HG03457 (cell line): ENCODE measurements at regions not wholly inside any gene's neighbourhood (a gene's known extent, or its start where the extent isn't known, plus 50 kb on each side); places are given as distances from the start of the nearest gene placed in this dataset.
"Not testable (repeated sequence)": the region's sequence is repeated elsewhere in the genome, so short reads cannot be mapped to it uniquely, and the experiment has no call there.

Source experiments
- ATAC-seq: cut with Tn5 transposase; IDR thresholded peaks from one replicate; pipeline ENCODE4 v1.9.1; 2021; ENCODE audit warnings: moderate number of reproducible peaks; ENCODE audit not compliant: unreplicated experiment

DNA sequence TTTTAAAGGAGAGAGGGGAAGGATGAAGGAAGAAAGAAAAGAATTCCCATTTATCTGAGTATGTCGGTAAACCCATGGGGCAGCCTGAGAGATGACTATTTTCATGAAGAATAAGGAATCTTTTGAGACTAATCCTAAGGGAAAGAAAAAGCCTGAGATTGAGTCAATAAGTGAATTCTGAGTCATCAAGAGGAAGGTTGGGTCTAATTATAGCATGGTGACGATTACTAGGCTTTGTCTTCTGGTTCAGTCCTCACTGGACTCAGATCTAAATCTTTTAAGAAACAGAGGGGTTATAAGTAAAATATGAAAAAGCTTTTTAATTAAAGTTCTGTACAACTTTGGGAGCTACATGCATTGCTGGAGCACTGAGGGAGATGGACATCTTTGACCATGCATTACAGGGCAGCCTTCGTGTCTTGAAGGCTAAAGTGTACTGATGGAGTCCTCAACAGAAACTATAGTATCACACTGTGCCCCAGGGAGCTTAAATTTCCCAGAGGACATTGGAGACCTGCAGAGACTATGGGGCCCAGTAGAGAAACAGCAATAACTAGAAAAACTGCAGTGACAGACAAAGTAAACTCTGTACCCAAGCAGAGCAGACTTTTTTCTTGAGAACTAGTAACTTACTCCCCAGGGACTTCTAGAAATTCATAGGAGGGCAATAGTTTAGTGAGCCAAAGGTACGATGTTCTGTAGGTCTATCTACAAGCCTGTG lies 260.9 kb downstream of the RAD51AP2 start:
- no peak for ATAC-seq

DNA sequence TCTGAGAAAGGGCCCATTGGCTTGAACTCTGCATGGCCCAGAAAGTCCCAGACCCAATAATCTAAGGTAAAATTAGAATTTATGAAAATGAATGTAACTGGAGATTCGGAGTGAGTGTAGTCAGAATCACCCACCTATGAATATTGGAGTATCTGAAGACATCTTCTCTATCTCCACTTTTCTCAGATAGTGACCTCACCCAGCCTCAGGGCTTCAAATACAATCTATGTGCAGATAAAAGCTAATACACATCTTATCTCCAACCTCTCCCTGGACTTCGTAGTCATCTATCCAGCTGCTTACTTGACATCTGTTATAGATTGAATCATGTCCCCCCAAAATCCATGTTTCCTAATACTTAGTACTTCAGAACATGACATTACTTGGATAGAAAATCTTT lies 263.2 kb downstream of the RAD51AP2 start:
- ATAC-seq: no peak

DNA sequence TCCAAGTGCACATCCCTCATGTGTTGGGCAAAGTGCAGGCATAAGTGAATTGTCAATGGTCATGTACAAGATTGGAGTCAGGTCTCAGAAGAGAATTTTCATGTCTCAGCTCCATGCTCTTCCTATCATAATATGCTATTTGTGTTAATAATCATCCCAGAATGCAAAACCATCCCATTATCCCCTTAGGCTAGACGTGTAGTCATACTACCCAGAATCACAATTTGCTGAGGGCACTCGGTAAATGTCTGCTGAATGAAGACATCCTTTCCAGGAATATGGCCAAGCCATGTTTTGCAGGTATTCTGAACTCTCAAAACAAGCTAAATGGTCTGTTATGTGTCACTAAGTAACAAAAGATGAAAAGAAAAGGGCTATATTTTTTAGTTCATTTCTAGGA lies 263.8 kb downstream of the RAD51AP2 start:
- no peak for ATAC-seq

DNA sequence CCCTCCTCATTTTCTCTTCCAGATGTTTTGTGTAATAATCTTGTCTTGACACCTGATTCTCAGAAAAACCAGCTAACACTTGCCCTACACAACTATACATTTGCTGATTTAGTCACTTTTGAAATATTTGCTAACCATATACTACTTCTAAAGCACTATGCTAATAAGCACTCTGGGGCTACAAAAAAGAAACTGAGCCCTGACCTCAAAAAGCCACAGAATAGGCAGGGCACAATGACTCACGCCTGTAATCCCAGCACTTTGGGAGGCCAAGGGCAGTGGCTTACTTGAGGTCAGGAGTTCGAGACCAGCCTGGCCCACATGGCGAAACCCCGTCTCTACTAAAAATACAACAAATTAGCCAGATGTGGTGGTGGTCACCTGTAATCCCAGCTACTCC lies 266.0 kb downstream of the RAD51AP2 start:
- ATAC-seq: no peak

DNA sequence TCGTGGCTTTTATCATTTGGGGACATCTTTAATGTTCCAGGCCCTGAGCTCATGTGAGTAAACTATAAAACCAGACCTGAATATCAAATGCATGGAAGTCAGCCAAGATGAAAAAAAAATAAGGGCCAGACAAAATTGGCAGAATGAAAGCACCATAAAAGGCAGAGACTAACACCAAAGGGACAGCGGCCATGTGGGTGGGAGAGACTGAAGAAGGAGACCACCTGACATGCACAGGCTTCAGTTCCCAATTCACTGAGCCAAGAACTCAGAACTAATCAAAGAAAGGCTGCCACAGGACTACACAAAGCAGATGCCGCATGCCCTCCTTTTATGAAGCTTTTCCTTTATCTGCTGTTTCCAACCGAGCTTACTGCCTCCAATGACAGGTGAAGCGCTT lies 267.1 kb downstream of the RAD51AP2 start:
- ATAC-seq: no peak

DNA sequence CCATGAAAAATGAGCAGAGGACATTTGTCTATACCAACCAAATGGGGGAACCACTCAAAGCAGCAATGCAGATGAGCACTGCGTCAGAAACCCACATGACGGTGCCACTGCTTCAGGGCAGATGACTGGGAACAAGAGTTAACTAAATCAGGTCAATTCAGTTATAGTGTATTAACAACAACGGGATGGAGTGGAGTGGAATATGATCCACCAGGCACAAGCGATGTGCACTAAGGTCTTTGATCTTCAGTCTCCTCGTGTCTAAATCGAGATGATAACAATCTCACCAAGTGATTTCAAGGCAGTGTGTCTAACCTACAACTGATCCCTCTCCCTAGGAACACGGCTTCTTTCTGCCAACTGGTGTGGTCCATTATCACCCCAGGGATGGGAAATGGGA lies 269.0 kb downstream of the RAD51AP2 start:
- no peak for ATAC-seq

DNA sequence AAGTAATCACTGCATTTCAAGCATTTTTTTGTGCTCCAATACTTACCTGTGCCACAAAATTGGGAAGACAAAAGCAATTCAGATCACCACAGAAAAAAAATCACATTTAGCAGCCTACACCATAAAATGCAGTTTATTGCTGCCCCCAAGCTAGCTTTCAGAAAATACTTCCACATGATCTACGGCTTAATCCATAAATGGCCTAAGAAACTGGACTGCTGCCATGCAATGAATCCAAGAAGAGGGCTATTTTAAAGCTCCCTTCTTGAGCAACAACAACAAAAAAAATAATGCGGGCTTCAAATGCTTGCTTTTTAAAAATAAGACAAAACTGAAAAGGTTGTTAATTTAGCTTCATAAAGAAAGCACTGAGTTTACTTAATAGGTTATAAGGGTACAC lies 272.3 kb downstream of the RAD51AP2 start:
- no peak for ATAC-seq

DNA sequence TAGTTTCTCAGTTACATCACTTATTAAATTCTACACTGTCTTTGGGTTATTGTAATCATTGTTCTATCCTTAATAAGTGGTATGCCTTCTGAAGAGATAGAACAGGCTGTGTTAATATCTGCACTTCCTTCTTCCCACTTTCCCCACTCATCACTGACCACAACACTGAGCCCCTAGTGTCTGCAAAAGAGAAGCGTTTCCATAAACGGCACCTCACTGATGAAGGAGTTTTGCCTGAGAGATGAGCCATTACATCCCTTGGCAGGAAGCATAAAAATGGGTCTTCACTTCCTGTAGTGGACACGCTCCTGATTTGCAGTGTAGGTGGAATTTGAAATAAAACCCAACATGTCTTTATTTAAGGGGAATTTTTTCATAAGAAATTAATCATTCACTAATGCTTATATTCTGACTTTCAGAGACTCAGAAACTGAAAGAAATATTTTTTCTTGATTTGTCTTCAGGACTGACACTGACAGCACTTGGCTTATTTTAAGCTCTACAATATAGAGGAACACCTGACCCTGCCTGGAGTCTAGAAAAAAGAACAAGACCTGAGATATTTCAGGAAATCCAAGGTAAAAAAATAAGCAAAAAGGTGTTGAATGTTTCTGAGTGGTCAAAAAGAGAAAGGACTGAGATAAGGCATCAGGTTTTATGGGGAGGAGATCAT lies 275.3 kb downstream of the RAD51AP2 start:
- no peak for ATAC-seq

DNA sequence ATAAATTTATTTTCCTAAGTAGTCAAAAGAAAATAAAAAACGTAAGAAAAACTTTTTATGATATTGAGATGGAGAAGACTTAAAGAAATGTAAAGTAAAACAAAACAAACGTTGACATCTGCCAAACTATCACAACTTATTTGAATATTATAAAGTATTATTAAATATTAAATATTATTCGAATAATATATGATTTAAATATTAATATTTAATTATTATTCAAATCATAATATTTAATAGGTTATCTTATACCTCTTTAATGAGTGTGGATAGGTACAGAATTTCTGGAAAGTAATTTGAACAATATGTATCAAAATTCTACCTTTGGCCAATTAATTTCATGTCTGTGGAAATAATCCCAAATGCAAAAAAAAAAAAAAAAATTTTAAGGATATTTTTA lies 278.7 kb downstream of the RAD51AP2 start:
- no peak for ATAC-seq

DNA sequence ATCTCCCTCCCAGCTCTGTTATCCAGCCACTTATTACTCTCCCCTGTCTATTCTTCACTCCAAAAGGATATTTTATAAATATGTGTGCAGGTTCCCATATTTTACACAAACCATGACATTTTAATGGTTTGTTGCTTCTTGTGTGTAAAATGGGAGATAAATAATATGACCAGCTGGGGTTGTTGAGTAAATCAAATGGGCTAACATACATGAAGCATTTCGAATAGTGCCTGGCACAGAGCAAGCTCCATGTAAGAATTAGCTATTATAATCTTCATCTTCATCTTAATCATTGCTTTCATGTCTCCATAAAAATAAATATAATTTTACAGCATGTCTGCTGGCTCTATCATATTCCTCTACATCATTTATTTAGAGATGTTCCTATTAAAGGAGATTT lies 283.1 kb downstream of the RAD51AP2 start:
- no peak for ATAC-seq

DNA sequence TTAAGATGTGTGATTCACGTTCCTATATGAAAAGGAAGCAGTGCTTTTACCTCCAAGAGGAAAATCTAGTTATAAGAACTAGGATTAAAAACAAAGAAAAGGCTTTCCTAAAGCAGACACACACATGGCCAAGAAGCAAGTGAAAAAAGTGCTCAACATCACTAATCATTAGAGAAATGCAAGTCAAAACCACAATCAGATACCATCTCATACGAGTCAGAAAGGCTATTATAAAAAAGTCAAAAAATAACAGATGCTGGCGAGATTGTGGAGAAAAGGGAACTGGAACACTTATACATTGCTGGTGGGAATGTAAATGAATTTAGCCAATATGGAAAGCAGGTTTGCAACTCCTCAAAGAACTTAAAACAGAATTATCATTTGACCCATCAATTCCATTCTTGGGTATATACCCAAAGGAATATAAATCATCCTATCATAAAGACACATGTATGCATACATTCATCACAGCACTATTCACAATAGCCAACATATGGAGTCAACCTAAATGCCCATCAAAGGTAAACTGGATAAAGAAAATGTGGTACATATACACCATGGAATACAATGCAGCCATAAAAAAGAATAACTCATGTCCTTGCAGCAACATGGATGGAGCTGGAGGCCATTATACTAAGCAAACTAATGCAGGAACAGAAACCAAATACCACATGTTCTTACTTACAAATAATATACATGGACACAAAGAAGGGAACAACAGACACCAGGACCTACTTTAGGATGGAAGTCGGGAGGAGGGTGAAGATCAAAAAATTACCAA lies 285.3 kb downstream of the RAD51AP2 start:
- no peak for ATAC-seq

DNA sequence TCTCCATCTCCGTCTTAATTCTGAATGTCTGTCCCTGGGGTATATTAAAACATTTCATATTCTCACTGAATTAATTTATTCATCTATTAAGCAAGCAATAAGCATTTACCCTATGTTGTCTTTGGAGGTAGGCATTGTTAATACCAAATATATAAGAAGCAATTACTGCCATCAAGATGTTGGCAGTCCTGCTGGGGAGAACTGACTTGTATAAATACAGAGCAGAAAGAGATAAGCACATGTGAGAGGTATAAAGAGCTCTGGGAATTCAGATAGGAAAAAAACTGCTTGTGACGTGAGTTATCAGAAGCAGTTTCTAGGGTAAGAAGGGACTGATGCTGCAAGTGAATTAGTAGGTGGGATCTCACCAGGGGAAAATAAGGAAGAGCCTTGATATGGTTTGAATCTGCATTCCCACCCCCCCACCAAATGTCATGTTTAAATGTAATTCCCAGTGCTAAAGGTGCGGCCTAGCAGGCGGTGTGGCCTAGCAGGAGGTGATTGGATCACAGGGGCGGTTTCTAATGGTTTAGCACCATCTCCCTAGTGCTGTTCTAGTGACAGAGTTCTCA lies 286.8 kb downstream of the RAD51AP2 start:
- no peak for ATAC-seq

DNA sequence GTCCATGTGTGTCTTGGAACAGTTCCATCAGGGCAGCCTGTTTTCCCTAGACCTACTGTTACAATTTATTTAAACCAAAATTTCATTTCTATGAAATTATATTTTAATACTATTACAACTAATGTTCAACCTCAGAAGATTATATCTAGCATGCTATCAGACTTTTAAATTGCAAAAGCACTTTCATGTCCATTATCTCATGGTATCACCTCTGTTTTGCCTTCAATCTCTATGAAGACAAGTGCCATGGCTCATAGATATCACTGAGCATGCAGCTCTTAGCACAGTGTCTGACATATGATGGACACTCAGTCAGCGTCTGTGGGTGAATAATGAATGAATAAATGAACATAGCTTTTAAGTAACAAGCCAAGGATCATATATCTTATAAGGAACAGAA lies 288.8 kb downstream of the RAD51AP2 start:
- no peak for ATAC-seq

DNA sequence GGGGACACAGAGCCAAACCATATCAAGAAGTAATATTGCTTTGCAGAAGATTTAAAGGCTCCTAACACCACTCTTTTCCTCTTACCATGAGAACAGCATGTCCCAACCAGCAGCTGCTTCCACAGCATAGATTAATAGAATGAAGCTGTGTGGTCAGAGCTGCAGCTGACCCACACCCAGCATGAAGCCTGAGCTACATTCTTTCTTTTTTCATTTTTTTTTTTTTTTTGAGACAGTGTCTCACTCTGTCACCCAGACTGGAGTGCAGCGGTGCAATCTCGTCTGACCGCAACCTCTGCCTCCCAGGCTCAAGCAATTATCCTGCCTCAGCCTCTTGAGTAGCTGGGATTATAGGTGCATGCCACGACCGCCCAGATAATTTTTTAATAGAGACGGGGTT lies 289.8 kb downstream of the RAD51AP2 start:
- ATAC-seq: no peak

DNA sequence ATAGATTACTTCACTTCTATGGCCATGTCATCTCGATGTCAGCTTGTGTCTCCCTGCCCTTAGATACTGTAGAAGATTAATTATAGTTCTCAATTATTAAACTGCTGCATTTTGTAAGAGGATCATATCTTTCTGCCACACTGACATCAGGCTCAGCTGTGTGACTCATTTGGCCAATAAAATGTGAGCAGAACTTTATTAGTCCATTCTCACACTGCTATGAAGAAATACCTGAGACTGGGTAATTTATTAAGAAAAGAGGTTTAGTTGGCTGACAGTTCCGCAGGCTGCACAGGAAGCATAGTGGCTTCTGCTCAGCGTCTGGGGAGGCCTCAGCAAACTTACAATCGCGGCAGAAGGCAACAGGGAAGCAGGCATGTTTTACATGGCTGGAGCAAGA lies 290.4 kb downstream of the RAD51AP2 start:
- ATAC-seq: no peak

DNA sequence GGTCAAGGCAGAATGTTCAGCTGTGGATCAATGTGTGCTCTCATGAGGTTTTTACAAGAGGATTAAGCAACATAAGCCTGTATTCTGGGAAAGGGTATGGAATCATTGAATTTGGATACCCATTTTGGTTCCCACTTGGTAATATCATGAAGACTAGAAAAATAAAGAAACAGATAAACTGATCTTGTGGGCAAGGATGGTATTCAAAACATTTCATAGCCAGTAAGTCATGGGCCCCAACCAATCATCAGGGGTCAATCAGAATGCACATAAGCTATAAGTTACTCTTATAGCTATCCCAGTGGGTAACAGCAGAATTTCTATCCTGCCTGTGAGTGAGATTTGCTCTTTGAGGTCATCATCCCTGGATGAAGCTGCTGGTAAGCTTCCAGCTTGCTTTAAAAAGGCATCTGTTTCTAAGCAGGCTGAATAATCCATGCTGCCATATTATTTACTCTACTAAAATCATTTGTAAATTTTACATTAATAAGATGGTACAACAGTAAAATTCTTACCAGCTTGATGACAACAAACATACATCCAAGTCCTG lies 291.2 kb downstream of the RAD51AP2 start:
- no peak for ATAC-seq

DNA sequence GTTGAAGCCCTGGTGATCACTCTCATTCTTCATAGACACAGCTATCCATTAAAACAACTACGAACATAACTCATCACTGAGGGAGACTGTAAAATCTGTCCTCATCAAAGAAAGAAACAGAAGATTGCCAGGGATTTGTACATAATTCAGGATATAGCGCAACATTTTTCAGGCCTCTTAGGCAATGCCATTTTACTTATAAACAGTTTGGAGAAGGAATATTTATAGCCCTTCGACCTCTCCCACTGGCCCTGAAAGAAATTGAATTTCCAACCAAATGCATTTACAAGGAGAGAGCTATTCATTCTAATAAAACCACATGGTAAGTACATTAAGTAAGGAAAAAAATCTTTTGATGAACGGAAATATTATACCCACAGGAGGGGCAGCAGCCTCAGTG lies 295.0 kb downstream of the RAD51AP2 start:
- no peak for ATAC-seq

DNA sequence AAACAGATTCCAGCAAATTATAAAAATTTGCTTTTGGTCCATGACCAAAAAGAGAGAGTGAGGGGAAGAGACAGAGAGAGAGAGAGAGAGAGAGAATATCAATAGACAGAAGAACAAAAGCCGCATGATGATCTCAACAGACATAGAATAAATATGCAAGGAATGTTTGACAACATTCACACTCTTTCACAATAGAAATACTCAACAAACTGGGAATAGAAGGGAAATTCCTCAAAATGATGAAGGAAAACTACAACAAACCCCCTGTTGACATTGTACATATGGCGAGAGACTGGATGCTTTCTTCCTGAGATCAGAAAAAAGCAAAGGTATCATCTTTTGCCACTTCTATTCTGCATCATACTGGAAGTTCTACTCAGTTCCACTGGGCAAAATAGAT lies 309.7 kb downstream of the RAD51AP2 start:
- ATAC-seq: no peak

DNA sequence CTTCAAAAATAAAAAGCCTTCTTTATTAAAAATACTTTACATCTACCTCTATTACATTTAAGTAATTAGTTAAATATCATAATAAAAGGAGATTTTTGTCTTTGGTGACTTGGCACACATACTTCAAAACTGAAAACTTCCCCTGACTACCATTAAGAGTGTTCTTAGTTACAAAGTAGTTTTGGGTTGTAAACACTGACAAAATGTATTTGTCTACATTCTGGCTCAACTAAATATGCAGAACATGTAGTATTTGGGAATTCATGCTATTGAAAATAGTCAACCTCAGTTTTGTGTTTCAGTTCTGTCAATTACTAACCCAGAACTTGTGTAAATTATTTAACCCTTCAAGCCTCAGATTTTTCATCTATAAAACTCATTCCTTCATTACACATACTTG lies 311.5 kb downstream of the RAD51AP2 start:
- no peak for ATAC-seq

DNA sequence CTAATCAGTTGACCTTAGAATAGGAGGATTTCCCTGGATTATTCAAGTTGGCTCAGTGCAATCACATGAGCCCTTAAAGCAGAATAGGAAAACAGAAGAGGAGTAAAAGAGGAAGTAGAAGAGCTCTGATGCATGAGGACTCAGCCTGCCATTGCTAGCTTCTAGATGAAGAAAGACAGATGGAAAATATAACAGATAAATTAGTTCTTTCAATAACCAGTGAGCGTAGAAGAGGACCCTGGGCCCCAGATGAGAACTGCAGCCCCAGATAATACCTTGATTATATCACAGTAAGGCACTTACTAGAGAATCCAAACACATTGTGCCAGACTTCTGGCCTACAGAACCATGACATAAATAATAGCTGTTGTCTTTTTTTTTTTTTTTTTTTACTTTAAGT lies 314.0 kb downstream of the RAD51AP2 start:
- ATAC-seq: not testable (repeated sequence)

DNA sequence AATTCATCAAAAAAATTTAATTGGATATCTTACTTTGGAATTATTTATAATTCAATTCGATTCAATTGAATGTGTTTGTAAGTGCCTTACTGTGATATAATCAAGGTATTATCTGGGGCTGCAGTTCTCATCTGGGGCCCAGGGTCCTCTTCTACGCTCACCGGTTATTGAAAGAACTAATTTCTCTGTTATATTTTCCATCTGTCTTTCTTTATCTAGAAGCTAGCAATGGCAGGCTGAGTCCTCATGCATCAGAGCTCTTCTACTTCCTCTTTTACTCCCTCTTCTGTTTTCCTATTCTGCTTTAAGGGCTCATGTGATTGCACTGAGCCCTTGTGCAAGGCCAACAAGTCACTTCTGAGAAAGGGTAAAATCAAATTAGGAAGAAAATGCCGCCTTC lies 315.6 kb downstream of the RAD51AP2 start:
- peak; percentile 81 for ATAC-seq
